ENCODE measurements at regions not wholly inside any gene's neighbourhood (a gene's known extent, or its start where the extent isn't known, plus 50 kb on each side); places are given as distances from the start of the nearest gene placed in this dataset.

DNA sequence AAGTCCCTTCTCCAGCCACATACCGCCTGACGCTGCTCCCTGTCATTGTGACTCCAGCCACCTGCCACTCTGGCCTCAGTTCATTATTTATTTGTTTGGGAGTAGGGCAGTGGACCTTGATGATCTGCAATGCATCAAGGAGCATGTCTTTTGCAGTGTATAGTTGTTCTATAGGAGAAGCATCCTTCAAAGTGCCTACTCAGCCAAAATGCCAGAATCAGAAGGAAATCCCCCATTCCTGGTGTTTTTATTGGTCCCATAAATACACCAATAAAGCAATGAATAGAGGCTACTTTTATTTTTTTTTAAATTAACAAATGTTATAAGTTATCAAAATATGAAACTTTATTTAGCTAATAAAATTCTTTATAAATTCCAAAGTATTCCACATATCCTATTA, 123.8 kb upstream of the NSMCE3 start:
- H3K4me1 ChIP-seq (ENCODE audit: low read depth): no peaks in the 10 kb centered on the region
- H3K9me3 ChIP-seq (ENCODE audit: low read depth): no peaks in the 10 kb centered on the region
- no peaks in the 10 kb centered on the region for H3K36me3 ChIP-seq
- no peak for DNase-seq (ENCODE audit: low read depth in 1 of 2, low spot score in 1 of 2)
- no peaks in the 10 kb centered on the region for H3K27me3 ChIP-seq
- TF ChIP-seq, protein P1, sequence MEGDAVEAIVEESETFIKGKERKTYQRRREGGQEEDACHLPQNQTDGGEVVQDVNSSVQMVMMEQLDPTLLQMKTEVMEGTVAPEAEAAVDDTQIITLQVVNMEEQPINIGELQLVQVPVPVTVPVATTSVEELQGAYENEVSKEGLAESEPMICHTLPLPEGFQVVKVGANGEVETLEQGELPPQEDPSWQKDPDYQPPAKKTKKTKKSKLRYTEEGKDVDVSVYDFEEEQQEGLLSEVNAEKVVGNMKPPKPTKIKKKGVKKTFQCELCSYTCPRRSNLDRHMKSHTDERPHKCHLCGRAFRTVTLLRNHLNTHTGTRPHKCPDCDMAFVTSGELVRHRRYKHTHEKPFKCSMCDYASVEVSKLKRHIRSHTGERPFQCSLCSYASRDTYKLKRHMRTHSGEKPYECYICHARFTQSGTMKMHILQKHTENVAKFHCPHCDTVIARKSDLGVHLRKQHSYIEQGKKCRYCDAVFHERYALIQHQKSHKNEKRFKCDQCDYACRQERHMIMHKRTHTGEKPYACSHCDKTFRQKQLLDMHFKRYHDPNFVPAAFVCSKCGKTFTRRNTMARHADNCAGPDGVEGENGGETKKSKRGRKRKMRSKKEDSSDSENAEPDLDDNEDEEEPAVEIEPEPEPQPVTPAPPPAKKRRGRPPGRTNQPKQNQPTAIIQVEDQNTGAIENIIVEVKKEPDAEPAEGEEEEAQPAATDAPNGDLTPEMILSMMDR (IDR thresholded peaks at IDR 0.05; ENCODE audit: low read depth, low read length): no peak
- no peak overlapping the region for H3K4me3 ChIP-seq
- no peak overlapping the region for H3K27ac ChIP-seq

DNA sequence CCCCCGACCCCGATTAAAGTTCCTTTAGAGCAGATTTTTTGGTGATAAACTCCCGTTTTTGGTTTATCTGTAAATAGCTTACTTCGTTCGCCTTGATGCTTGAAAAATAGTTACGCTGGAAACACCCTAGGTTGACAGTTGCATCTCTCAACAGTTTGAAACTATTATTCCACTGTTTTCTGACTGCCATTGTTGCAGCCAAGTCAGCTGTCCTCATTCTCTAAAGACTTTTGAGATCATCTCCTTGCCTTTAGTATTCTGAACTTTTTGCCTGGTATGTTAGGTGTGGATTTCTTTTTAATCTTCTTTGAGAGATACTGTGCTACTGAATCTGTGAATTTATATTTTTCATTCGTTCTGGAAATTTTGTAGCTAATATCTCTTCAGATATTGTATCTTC, 122.7 kb upstream of the NSMCE3 start:
- no peaks in the 10 kb centered on the region for H3K36me3 ChIP-seq
- no peaks in the 10 kb centered on the region for H3K9me3 ChIP-seq (ENCODE audit: low read depth)
- no peak overlapping the region for H3K27ac ChIP-seq
- no peaks in the 10 kb centered on the region for H3K27me3 ChIP-seq
- H3K4me1 ChIP-seq (ENCODE audit: low read depth): no peaks in the 10 kb centered on the region
- DNase-seq (ENCODE audit: low read depth in 1 of 2, low spot score in 1 of 2): no peak
- TF ChIP-seq, protein P1 (IDR thresholded peaks at IDR 0.05; ENCODE audit: low read depth, low read length): no peak
- H3K4me3 ChIP-seq: no peak overlapping the region

DNA sequence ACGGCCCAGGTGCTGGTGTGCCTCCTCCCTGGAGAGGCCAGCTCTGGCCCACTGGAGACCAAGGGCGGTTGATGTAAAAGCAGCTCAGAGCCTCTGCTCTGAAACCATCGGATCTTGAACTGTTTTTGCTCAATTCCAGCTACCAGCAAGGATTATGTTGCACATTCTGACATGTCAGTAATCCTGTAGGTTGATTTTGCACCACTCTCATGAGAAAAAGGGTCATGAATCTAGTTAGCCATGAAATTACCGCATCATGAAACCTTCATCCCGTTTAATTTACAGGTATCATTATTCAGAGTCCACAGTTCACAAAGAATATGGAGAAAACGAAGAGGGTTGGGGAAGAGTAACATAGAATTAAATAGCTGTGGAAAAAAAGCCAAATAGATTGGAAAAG, 120.4 kb upstream of the NSMCE3 start:
- no peak for DNase-seq (ENCODE audit: low read depth in 1 of 2, low spot score in 1 of 2)
- Histone ChIP-seq H3K36me3 (no peaks in the 10 kb centered on the region), H3K27me3 (no peaks in the 10 kb centered on the region), H3K4me1 (ENCODE audit: low read depth) (no peaks in the 10 kb centered on the region), H3K9me3 (ENCODE audit: low read depth) (no peaks in the 10 kb centered on the region), H3K4me3 (no peak overlapping the region), H3K27ac (no peak overlapping the region)
- TF ChIP-seq, protein P1 (IDR thresholded peaks at IDR 0.05; ENCODE audit: low read depth, low read length): no peak

DNA sequence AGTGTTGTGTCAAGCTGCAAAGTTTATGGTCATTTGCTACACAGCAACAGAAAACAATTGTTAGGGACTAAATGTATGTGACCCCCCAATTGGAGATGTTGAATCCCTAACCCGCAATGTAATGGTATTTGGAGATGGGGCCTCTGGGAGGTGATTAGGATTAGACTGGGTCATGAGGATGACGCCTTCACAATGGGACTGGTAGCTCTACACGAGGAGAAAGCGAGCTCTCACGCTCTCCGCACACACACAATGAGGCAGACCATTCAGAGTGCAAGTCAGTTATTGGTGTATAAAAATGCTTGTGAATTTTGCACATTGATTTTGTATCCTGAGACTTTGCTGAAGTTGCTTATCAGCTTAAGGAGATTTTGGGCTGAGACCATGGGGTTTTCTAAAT, 116.9 kb upstream of the NSMCE3 start:
- Histone ChIP-seq H3K36me3 (no peaks in the 10 kb centered on the region), H3K4me3 (no peak overlapping the region), H3K27ac (no peak overlapping the region), H3K9me3 (ENCODE audit: low read depth) (no peaks in the 10 kb centered on the region), H3K27me3 (no peaks in the 10 kb centered on the region), H3K4me1 (ENCODE audit: low read depth) (no peaks in the 10 kb centered on the region)
- no peak for DNase-seq (ENCODE audit: low read depth in 1 of 2, low spot score in 1 of 2)
- TF ChIP-seq, protein P1 (IDR thresholded peaks at IDR 0.05; ENCODE audit: low read depth, low read length): no peak

DNA sequence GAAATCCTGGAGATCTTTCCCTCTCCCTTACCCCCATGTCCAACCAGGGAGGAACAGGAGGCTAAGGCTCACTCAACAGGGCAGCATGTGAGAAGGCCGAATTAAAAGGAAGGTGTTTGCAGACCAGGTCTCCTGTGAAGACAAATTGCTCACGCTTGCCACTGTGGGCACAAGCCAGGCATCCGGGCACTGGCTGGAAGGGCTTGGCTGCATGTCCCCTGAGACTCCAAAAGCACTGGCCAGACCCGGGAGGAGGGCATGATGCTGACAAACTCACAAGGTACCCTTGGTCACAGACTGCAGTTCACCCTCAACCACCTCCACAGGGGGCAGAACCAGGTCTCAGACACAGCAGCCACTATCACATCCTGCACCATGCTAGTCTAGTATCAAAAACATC, 113.7 kb upstream of the NSMCE3 start:
- no peaks in the 10 kb centered on the region for H3K4me1 ChIP-seq (ENCODE audit: low read depth)
- no peaks in the 10 kb centered on the region for H3K9me3 ChIP-seq (ENCODE audit: low read depth)
- H3K36me3 ChIP-seq: no peaks in the 10 kb centered on the region
- no peak overlapping the region for H3K4me3 ChIP-seq
- TF ChIP-seq, protein P1 (IDR thresholded peaks at IDR 0.05; ENCODE audit: low read depth, low read length): no peak
- no peak overlapping the region for H3K27ac ChIP-seq
- no peak for DNase-seq (ENCODE audit: low read depth in 1 of 2, low spot score in 1 of 2)
- no peaks in the 10 kb centered on the region for H3K27me3 ChIP-seq

DNA sequence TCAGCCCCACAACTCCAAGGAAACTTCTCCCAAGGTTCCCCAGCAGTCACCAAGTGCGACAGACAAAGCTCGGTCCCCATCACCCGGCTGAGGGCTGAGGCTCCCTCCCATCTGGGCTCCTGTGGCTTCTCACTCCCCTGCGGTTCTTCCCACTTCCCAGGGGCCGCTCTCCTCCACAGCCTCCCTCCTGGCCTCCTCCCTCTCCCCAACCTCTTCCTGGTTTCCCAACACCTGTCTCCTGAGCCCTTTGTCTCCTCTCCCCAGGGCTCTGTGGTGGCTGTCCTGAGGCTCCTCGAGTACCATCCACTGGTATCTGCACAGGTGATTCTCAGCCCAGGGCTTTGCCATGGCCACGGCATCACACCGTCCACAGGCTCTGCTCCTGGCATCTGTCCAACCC, 113.2 kb upstream of the NSMCE3 start:
- Histone ChIP-seq H3K36me3 (no peaks in the 10 kb centered on the region), H3K27me3 (no peaks in the 10 kb centered on the region), H3K4me1 (ENCODE audit: low read depth) (no peaks in the 10 kb centered on the region), H3K27ac (no peak overlapping the region), H3K9me3 (ENCODE audit: low read depth) (no peaks in the 10 kb centered on the region), H3K4me3 (no peak overlapping the region)
- TF ChIP-seq, protein P1 (IDR thresholded peaks at IDR 0.05; ENCODE audit: low read depth, low read length): no peak
- no peak for DNase-seq (ENCODE audit: low read depth in 1 of 2, low spot score in 1 of 2)

Measured in cardiac muscle cell (in vitro differentiated cells and primary cell).